Suprapubic skin (tissue), 4 donors: ENCODE measurements at regions not wholly inside any gene's neighbourhood (a gene's known extent, or its start where the extent isn't known, plus 50 kb on each side); places are given as distances from the start of the nearest gene placed in this dataset.

ENCODE experiments used
- DNase-seq, 2 donors: peaks; one replicate each; pipeline ENCODE4 v3.0.0-alpha.2; 2019; ENCODE audit warnings: low spot score in 2 of 2
- H3K27ac ChIP-seq: fragments of 200-600 bp; sonication (generic); one replicate; pipeline ENCODE4 v1.5.1; 2019
- H3K27me3 ChIP-seq: fragments of 200-600 bp; sonication (generic); one replicate; pipeline ENCODE4 v1.5.1; 2019
- H3K36me3 ChIP-seq: fragments of 200-600 bp; sonication (generic); one replicate; pipeline ENCODE4 v1.5.1; 2019
- H3K4me1 ChIP-seq: fragments of 200-600 bp; sonication (generic); one replicate; pipeline ENCODE4 v1.5.1; 2019
- H3K4me3 ChIP-seq: fragments of 200-600 bp; sonication (generic); one replicate; pipeline ENCODE4 v1.5.1; 2019; ENCODE audit warnings: mild to moderate bottlenecking
- H3K9me3 ChIP-seq: fragments of 200-600 bp; sonication (generic); one replicate; pipeline ENCODE4 v1.5.1; 2019
- EP300 ChIP-seq: sonication (generic); formaldehyde crosslinking; IDR thresholded peaks from one replicate; pipeline ENCODE4 v1.6.1; 2017; ENCODE audit warnings: antibody characterized with exemption
- POLR2A ChIP-seq, 2 donors: fragments of 450-650 bp; IDR thresholded peaks; one replicate each; pipeline ENCODE4 v1.6.1; 2017; ENCODE audit warnings: antibody characterized with exemption in 2 of 2, mild to moderate bottlenecking in 2 of 2, moderate library complexity in 2 of 2
- POLR2AphosphoS5 ChIP-seq, 3 donors: sonication (generic); formaldehyde crosslinking; IDR thresholded peaks; one replicate each; pipeline ENCODE4 v1.6.1; 2017; ENCODE audit warnings: antibody characterized with exemption in 3 of 3
- WGBS: methylation state at CpG from one replicate; pipeline ENCODE4 v1.1.5; 2018; 5-methylcytosine and 5-hydroxymethylcytosine counted together
- TF ChIP-seq, protein P1 (sequence below), 2 donors: fragments of 200-600 bp in 1 of 2; fragments of 450-650 bp in 1 of 2; sonication (generic) in 1 of 2; IDR thresholded peaks; one replicate each; pipeline ENCODE4 v1.5.1; 2016 to 2019; ENCODE audit warnings: antibody characterized with exemption in 2 of 2, mild to moderate bottlenecking in 1 of 2, moderate library complexity in 1 of 2

DNA sequence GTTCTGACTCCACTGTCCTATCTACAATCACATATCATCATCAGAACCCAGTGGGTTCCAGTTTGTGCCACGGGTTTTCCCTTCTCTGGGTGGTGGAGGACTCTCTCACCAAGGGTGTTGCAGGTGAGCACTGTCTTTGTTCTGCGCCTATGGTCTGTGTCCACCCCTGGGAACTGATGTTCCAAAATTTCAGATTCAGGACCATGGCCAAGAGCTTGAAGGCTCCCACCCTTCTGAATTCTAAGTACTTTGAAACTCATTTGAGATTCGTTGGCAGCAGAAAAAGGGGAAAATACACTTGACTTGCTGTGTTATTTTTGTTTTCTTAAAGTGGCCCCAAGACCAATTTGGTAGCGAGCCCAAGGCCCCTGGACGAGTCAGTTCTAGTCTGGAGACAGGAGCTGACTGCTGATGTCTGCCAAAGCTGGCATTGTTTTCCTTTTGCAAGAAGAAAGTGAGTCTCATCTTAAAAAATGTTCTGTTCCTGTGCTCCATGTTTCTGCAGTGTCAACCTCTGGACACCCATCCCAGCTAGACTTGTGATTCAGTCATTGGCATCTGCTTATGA, 310.9 kb downstream of the HAPSTR1 start:
- no peak for DNase-seq
- WGBS: 57% methylated on average over 5 of the region's 5 CpGs

DNA sequence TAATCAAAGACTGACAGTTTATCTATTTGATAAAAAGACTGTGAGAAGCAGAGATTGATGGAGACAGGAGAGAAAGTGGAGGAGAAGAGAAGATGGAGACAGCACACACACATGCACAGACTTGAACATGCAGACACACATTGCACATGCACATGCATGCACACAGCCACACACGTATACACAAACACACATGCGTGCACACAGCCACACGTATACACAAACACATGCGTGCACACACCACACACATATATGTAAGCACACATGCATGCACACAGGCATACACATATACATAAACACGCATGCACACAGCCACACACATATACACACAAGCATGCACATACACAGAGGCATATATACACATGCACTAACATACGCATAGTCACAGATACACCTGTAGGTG, 313.4 kb downstream of the HAPSTR1 start:
- Histone ChIP-seq H3K9me3 (no peaks in the 10 kb centered on the region), H3K36me3 (no peaks in the 10 kb centered on the region), H3K27ac (no peak overlapping the region), H3K27me3 (no peaks in the 10 kb centered on the region), H3K4me3 (no peak overlapping the region), H3K4me1 (no peaks in the 10 kb centered on the region)
- TF ChIP-seq POLR2AphosphoS5 (IDR thresholded peaks at IDR 0.05) (no peak), POLR2A (IDR thresholded peaks at IDR 0.05) (no peak), EP300 (no peak)
- TF ChIP-seq, protein P1, sequence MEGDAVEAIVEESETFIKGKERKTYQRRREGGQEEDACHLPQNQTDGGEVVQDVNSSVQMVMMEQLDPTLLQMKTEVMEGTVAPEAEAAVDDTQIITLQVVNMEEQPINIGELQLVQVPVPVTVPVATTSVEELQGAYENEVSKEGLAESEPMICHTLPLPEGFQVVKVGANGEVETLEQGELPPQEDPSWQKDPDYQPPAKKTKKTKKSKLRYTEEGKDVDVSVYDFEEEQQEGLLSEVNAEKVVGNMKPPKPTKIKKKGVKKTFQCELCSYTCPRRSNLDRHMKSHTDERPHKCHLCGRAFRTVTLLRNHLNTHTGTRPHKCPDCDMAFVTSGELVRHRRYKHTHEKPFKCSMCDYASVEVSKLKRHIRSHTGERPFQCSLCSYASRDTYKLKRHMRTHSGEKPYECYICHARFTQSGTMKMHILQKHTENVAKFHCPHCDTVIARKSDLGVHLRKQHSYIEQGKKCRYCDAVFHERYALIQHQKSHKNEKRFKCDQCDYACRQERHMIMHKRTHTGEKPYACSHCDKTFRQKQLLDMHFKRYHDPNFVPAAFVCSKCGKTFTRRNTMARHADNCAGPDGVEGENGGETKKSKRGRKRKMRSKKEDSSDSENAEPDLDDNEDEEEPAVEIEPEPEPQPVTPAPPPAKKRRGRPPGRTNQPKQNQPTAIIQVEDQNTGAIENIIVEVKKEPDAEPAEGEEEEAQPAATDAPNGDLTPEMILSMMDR (IDR thresholded peaks at IDR 0.05): no peak
- WGBS: 91% methylated on average over 6 of the region's 6 CpGs
- DNase-seq: no peak

More for the DNA sequence above, 310.9 kb downstream of the HAPSTR1 start:
- H3K36me3 ChIP-seq: no peaks in the 10 kb centered on the region
- H3K9me3 ChIP-seq: no peaks in the 10 kb centered on the region
- no peak overlapping the region for H3K27ac ChIP-seq
- TF ChIP-seq, protein P1 (IDR thresholded peaks at IDR 0.05): no peak
- TF ChIP-seq POLR2A (IDR thresholded peaks at IDR 0.05) (no peak), EP300 (no peak), POLR2AphosphoS5 (IDR thresholded peaks at IDR 0.05) (no peak)
- H3K4me1 ChIP-seq: no peaks in the 10 kb centered on the region
- no peaks in the 10 kb centered on the region for H3K27me3 ChIP-seq
- no peak overlapping the region for H3K4me3 ChIP-seq

DNA sequence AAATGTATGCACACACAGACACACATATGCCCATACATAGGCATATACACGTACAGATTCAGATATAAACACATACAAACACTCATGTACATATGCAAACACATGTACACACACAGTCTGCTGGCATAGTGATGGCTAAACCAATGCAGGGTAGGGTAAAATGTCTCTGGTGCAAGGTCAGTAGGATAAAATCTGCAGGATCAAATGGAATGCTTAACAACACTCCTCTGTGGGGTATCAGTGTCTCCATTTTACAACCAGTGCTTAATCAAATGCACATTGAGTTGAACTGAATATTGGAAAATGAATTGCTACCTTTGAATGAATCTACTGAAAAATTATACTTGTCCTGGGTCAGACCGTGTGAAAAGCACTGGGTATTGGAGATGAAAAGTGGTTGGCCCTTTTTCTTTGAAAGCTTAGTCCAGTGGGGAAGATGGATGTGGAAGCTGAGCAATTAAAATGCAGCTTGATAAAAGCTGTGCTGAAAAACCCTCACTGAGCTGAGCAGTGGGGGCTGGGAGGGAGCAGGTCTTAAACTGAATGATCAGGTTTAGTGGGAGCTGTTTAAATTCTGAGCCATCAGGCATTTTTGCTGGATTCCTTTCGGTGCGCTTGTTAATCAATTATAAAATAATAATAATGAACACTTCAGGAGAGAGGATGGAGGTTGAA, 314.7 kb downstream of the HAPSTR1 start:
- Histone ChIP-seq H3K4me1 (no peaks in the 10 kb centered on the region), H3K4me3 (no peak overlapping the region), H3K27me3 (no peaks in the 10 kb centered on the region), H3K36me3 (no peaks in the 10 kb centered on the region), H3K27ac (no peak overlapping the region), H3K9me3 (no peaks in the 10 kb centered on the region)
- TF ChIP-seq, protein P1 (IDR thresholded peaks at IDR 0.05): no peak
- no peak for TF ChIP-seq POLR2AphosphoS5 (IDR thresholded peaks at IDR 0.05)
- no peak for DNase-seq
- WGBS: 69% methylated on average over 4 of the region's 4 CpGs

DNA sequence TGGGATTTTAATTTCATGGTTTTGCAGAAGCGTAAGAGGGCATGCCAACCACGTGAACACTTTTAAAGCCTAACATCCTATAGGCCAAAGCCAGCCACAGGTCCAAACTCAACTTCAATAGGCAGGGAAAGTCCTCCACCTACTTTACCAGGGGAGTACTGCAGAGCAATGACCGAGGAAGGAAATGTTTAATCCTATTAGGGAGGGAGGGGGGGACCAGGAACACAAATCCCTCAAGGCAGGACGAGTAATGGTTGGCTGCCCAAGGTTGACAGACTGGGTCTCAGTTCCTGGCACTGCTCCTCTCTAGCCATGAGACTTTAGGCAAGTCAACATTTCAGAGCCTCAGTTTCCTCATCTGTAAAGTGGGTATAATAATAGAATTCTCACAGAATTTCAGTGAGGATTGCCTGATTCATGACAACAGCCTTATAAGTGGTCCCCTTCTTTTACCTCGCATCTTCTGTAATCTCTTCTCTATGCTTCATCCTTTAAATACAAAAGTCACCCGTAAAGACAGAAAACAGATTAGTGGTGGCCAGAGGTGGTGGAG, 315.8 kb downstream of the HAPSTR1 start:
- H3K27ac ChIP-seq: no peak overlapping the region
- H3K4me1 ChIP-seq: no peaks in the 10 kb centered on the region
- no peaks in the 10 kb centered on the region for H3K36me3 ChIP-seq
- no peaks in the 10 kb centered on the region for H3K27me3 ChIP-seq
- DNase-seq: no peak
- WGBS: 89% methylated on average over 6 of the region's 6 CpGs
- no peaks in the 10 kb centered on the region for H3K9me3 ChIP-seq
- no peak for TF ChIP-seq POLR2A (IDR thresholded peaks at IDR 0.05)
- H3K4me3 ChIP-seq: no peak overlapping the region

DNA sequence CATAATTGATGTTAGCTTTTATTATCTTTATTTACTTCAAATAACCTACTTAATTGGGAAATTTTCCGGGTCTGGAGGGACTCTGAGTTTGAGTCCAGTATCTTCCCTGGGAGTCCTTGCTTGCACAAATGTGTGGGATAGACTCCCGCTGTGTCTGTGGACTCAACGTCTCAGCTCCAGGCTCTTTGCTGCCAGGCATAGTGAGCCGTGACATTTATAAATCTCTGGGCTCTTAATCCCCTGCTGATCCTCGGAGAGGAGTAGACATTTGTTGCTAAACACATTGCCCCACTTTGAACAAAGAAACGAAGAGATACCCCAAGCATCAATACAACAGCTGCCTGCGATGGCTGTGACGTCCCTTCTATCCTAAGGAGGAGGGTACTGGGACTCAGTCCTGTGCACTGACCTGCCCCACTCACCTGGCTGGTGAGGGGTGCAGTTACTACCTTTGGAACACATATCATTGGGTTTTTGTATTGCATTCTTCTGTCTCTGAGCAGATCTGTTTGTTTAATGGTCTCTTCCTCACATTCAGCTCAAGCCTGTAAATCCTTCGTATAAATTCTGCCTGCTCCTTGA, 316.9 kb downstream of the HAPSTR1 start:
- TF ChIP-seq, protein P1 (IDR thresholded peaks at IDR 0.05): no peak
- TF ChIP-seq EP300: no peak
- TF ChIP-seq POLR2A (IDR thresholded peaks at IDR 0.05): no peak
- TF ChIP-seq POLR2AphosphoS5 (IDR thresholded peaks at IDR 0.05): no peak
- no peak for DNase-seq
- H3K9me3 ChIP-seq: no peaks in the 10 kb centered on the region

More for the DNA sequence above, 316.9 kb downstream of the HAPSTR1 start:
- Histone ChIP-seq H3K36me3 (no peaks in the 10 kb centered on the region), H3K27ac (no peak overlapping the region), H3K27me3 (no peaks in the 10 kb centered on the region), H3K4me3 (no peak overlapping the region), H3K4me1 (no peaks in the 10 kb centered on the region)
- WGBS: 45% methylated on average over 9 of the region's 9 CpGs
